ENCODE measurements at regions not wholly inside any gene's neighbourhood (a gene's known extent, or its start where the extent isn't known, plus 50 kb on each side); places are given as distances from the start of the nearest gene placed in this dataset.

GRCh38 chr18:78145096-78145495 is 834.5 kb upstream of the SALL3 start:
- Histone ChIP-seq H3K79me2 (ENCODE audit: insufficient read depth, low read depth, low read length) (no peaks in the 10 kb centered on the region), H3K4me3 (ENCODE audit: low read depth, low read length, poor library complexity, severe bottlenecking) (no peak overlapping the region), H3K4me2 (ENCODE audit: low read length) (no peak overlapping the region), H2AFZ (ENCODE audit: low read length) (no peak overlapping the region), H3K27ac (ENCODE audit: low read depth, low read length, poor library complexity, severe bottlenecking) (no peak overlapping the region), H3K9me3 (ENCODE audit: low read length) (no peaks in the 10 kb centered on the region), H3K36me3 (ENCODE audit: insufficient read depth, low read length) (no peaks in the 10 kb centered on the region), H3K9me2 (ENCODE audit: insufficient read depth, low read length) (no peaks in the 10 kb centered on the region), H3K4me1 (ENCODE audit: insufficient read depth, low read length, poor library complexity, severe bottlenecking) (no peaks in the 10 kb centered on the region), H4K20me1 (ENCODE audit: insufficient read depth, low read length) (no peaks in the 10 kb centered on the region)
- no peak for TF ChIP-seq EZH2phosphoT487 (IDR thresholded peaks at IDR 0.05; ENCODE audit: borderline replicate concordance, low read depth, low read length)
- BruUV-seq (replicated peaks) = no TSS peak
- ChIA-PET POLR2A (no interaction called here), CTCF (ENCODE audit: unreplicated experiment) (no interaction called here)
- DNase-seq (ENCODE audit: low spot score) = no peak
- intact Hi-C loops (cut with micrococcal nuclease; ENCODE audit: unreplicated experiment) = no loop called here

DNA sequence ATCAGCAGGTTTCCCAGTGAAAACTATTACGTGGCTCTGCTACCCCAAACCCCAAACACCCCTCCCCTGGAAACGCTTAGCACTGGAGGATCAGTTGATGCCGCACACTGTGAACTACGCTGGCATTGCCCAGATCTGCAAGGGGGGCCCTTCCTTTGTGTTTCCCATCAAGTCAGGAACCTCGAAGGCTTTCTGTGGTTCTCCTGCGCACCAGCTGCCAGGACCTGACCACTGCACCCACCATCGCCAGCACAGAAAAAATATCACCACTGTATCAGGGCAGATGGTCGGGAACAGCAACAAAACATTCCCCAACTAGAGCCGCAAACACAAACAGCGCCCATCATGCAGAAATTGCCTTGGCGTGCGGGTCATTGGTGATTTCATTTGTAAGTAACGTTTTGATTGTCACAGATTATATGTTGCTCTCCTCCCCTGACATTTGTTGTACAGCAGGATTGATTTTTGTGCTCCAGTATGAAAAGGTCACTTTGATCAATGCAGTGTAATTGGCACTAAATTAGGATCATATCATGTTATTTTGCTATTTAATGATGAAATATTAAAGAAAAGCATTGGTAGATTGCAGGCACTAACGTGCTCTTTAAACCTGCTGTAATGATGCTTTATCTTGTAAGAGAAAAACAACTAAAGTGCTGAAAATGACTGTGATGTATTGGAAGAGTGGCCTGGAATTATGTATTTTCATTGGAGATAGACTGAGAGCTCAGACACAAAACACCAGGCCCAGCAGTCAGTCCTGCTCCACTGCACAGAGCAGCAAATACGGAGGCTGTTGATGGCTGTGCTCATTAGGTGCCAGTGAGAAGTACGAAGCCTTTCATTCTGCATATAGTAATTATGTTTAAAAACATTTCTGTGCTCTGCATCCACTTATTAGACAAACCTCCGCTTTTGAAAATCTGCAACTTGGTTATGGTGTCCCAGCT is 833.2 kb upstream of the SALL3 start:
- no peaks in the 10 kb centered on the region for H3K9me3 ChIP-seq (ENCODE audit: low read length)
- H3K9me2 ChIP-seq (ENCODE audit: insufficient read depth, low read length) = no peaks in the 10 kb centered on the region
- no TSS peak for BruUV-seq (replicated peaks)
- ChIA-PET POLR2A (no interaction called here), CTCF (ENCODE audit: unreplicated experiment) (no interaction called here)
- H4K20me1 ChIP-seq (ENCODE audit: insufficient read depth, low read length) = no peaks in the 10 kb centered on the region
- H2AFZ ChIP-seq (ENCODE audit: low read length) = no peak overlapping the region
- H3K4me3 ChIP-seq (ENCODE audit: low read depth, low read length, poor library complexity, severe bottlenecking) = no peak overlapping the region
- H3K36me3 ChIP-seq (ENCODE audit: insufficient read depth, low read length) = no peaks in the 10 kb centered on the region
- H3K79me2 ChIP-seq (ENCODE audit: insufficient read depth, low read depth, low read length) = no peaks in the 10 kb centered on the region
- no peaks in the 10 kb centered on the region for H3K4me1 ChIP-seq (ENCODE audit: insufficient read depth, low read length, poor library complexity, severe bottlenecking)
- TF ChIP-seq EZH2phosphoT487 (IDR thresholded peaks at IDR 0.05; ENCODE audit: borderline replicate concordance, low read depth, low read length) = no peak
- TF ChIP-seq, protein P1, sequence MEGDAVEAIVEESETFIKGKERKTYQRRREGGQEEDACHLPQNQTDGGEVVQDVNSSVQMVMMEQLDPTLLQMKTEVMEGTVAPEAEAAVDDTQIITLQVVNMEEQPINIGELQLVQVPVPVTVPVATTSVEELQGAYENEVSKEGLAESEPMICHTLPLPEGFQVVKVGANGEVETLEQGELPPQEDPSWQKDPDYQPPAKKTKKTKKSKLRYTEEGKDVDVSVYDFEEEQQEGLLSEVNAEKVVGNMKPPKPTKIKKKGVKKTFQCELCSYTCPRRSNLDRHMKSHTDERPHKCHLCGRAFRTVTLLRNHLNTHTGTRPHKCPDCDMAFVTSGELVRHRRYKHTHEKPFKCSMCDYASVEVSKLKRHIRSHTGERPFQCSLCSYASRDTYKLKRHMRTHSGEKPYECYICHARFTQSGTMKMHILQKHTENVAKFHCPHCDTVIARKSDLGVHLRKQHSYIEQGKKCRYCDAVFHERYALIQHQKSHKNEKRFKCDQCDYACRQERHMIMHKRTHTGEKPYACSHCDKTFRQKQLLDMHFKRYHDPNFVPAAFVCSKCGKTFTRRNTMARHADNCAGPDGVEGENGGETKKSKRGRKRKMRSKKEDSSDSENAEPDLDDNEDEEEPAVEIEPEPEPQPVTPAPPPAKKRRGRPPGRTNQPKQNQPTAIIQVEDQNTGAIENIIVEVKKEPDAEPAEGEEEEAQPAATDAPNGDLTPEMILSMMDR (conservative IDR thresholded peaks at IDR 0.05; ENCODE audit: low read length) = no peak
- no peak overlapping the region for H3K27ac ChIP-seq (ENCODE audit: low read depth, low read length, poor library complexity, severe bottlenecking)
- DNase-seq (ENCODE audit: low spot score) = no peak
- H3K4me2 ChIP-seq (ENCODE audit: low read length) = no peak overlapping the region
- intact Hi-C loops (cut with micrococcal nuclease; ENCODE audit: unreplicated experiment) = no loop called here

DNA sequence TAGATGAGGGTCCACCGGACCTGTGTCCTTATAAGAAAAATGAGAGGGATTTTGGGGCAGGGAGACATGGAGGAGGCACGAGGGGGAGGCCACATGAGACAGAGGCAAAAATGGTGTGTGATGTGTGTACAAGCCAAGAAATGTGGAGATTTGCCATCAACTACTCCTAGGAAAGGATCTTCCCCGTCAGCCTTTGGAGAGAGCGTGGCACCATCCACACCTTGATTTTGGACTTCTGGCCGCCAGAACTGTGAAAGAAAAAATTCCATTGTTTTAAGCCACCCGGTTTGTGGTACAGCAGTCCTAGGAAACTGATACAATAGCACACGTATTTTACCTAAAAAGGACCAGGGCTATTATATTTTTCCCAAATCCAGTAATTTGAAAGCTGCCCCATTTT is 829.0 kb upstream of the SALL3 start:
- Histone ChIP-seq H3K27ac (ENCODE audit: low read depth, low read length, poor library complexity, severe bottlenecking) (no peak overlapping the region), H3K36me3 (ENCODE audit: insufficient read depth, low read length) (no peaks in the 10 kb centered on the region), H3K4me1 (ENCODE audit: insufficient read depth, low read length, poor library complexity, severe bottlenecking) (no peaks in the 10 kb centered on the region), H3K9me3 (ENCODE audit: low read length) (no peaks in the 10 kb centered on the region), H3K9me2 (ENCODE audit: insufficient read depth, low read length) (no peaks in the 10 kb centered on the region), H2AFZ (ENCODE audit: low read length) (no peak overlapping the region), H4K20me1 (ENCODE audit: insufficient read depth, low read length) (no peaks in the 10 kb centered on the region), H3K4me2 (ENCODE audit: low read length) (no peak overlapping the region), H3K79me2 (ENCODE audit: insufficient read depth, low read depth, low read length) (no peaks in the 10 kb centered on the region), H3K4me3 (ENCODE audit: low read depth, low read length, poor library complexity, severe bottlenecking) (no peak overlapping the region)
- no peak for TF ChIP-seq EZH2phosphoT487 (IDR thresholded peaks at IDR 0.05; ENCODE audit: borderline replicate concordance, low read depth, low read length)
- TF ChIP-seq, protein P1 (conservative IDR thresholded peaks at IDR 0.05; ENCODE audit: low read length) = no peak
- intact Hi-C loops (cut with micrococcal nuclease; ENCODE audit: unreplicated experiment) = no loop called here
- no TSS peak for BruUV-seq (replicated peaks)
- CTCF ChIA-PET (ENCODE audit: unreplicated experiment) = no interaction called here
- no peak for DNase-seq (ENCODE audit: low spot score)
- POLR2A ChIA-PET = no interaction called here
